ENCODE measurements at regions not wholly inside any gene's neighbourhood (a gene's known extent, or its start where the extent isn't known, plus 50 kb on each side); places are given as distances from the start of the nearest gene placed in this dataset.

DNA sequence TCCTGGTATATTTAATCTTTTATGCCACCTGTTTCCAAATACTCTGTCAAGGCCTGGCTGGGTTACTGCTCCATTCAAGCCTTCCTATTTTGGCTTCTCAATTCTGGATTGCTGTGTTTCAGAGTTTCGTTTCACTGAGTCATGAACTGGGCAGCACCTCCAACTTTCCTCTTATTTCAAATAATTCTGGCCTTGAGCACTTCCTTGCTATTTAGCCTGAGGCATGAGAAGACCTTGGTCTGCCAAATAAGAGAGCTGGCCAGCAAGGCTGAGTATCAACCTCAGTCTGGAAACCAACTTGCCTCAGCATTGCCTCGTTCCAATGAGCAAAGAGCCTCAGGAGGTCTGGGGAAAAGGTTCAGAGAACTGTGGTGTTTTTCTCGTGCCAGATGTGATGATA, 66.6 kb downstream of the TNFAIP3 start:
- Histone ChIP-seq H3K9me2 (ENCODE audit: insufficient read depth, low read length) (no peaks in the 10 kb centered on the region), H3K36me3 (ENCODE audit: insufficient read depth, low read length) (no peaks in the 10 kb centered on the region), H3K27ac (ENCODE audit: low read length) (no peak overlapping the region), H3K79me2 (replicated peaks; ENCODE audit: insufficient read depth, low read length) (no peaks in the 10 kb centered on the region), H3K27me3 (ENCODE audit: insufficient read depth, low read depth, low read length) (no peaks in the 10 kb centered on the region), H3K4me2 (ENCODE audit: low read length) (no peak overlapping the region), H3F3A (ENCODE audit: insufficient read depth, low read length, poor library complexity, severe bottlenecking) (no peaks in the 10 kb centered on the region), H3K4me3 (ENCODE audit: low read length) (no peak overlapping the region), H4K20me1 (ENCODE audit: insufficient read depth) (no peaks in the 10 kb centered on the region), H3K9me3 (ENCODE audit: low read length) (no peaks in the 10 kb centered on the region), H2AFZ (ENCODE audit: low read depth, low read length) (no peak overlapping the region), H3K9ac (ENCODE audit: low read length) (no peak overlapping the region)
- TF ChIP-seq POLR2AphosphoS5 (IDR thresholded peaks at IDR 0.05) (no peak), EZH2 (IDR thresholded peaks at IDR 0.05; ENCODE audit: borderline replicate concordance, insufficient read depth, low read length, poor library complexity, severe bottlenecking) (no peak), RAD21 (conservative IDR thresholded peaks at IDR 0.05) (no peak), SMC3 (conservative IDR thresholded peaks at IDR 0.05; ENCODE audit: poor library complexity) (no peak), MXI1 (conservative IDR thresholded peaks at IDR 0.05; ENCODE audit: poor library complexity, severe bottlenecking) (no peak), TAF1 (IDR thresholded peaks at IDR 0.05; ENCODE audit: low read depth) (no peak), EP300 (conservative IDR thresholded peaks at IDR 0.05; ENCODE audit: poor library complexity, severe bottlenecking) (no peak)
- TF ChIP-seq, protein P1, sequence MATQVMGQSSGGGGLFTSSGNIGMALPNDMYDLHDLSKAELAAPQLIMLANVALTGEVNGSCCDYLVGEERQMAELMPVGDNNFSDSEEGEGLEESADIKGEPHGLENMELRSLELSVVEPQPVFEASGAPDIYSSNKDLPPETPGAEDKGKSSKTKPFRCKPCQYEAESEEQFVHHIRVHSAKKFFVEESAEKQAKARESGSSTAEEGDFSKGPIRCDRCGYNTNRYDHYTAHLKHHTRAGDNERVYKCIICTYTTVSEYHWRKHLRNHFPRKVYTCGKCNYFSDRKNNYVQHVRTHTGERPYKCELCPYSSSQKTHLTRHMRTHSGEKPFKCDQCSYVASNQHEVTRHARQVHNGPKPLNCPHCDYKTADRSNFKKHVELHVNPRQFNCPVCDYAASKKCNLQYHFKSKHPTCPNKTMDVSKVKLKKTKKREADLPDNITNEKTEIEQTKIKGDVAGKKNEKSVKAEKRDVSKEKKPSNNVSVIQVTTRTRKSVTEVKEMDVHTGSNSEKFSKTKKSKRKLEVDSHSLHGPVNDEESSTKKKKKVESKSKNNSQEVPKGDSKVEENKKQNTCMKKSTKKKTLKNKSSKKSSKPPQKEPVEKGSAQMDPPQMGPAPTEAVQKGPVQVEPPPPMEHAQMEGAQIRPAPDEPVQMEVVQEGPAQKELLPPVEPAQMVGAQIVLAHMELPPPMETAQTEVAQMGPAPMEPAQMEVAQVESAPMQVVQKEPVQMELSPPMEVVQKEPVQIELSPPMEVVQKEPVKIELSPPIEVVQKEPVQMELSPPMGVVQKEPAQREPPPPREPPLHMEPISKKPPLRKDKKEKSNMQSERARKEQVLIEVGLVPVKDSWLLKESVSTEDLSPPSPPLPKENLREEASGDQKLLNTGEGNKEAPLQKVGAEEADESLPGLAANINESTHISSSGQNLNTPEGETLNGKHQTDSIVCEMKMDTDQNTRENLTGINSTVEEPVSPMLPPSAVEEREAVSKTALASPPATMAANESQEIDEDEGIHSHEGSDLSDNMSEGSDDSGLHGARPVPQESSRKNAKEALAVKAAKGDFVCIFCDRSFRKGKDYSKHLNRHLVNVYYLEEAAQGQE (IDR thresholded peaks at IDR 0.05; ENCODE audit: borderline replicate concordance): no peak
- TF ChIP-seq, protein P2, sequence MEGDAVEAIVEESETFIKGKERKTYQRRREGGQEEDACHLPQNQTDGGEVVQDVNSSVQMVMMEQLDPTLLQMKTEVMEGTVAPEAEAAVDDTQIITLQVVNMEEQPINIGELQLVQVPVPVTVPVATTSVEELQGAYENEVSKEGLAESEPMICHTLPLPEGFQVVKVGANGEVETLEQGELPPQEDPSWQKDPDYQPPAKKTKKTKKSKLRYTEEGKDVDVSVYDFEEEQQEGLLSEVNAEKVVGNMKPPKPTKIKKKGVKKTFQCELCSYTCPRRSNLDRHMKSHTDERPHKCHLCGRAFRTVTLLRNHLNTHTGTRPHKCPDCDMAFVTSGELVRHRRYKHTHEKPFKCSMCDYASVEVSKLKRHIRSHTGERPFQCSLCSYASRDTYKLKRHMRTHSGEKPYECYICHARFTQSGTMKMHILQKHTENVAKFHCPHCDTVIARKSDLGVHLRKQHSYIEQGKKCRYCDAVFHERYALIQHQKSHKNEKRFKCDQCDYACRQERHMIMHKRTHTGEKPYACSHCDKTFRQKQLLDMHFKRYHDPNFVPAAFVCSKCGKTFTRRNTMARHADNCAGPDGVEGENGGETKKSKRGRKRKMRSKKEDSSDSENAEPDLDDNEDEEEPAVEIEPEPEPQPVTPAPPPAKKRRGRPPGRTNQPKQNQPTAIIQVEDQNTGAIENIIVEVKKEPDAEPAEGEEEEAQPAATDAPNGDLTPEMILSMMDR (IDR thresholded peaks at IDR 0.05; ENCODE audit: poor library complexity, severe bottlenecking): no peak

DNA sequence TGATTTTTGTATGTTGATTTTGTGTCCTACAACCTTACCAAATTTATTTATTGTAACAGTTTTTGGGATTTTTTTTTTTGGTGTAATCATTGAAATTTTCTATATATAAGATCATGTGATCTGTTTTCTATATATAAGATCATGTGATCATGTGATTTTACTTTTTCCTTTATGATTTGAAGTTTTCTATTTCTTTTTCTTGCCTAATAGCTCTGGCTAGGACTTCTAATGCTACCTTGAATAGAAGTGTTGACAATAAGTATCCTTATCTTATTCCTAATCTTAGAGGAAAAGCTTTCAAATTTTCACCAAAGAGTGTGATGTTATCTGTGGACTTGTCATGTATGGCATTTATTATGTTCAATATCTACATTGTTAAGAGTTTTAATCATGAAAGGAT, 69.7 kb downstream of the TNFAIP3 start:
- Histone ChIP-seq H3K79me2 (replicated peaks; ENCODE audit: insufficient read depth, low read length) (no peaks in the 10 kb centered on the region), H3K4me3 (ENCODE audit: low read length) (no peak overlapping the region), H2AFZ (ENCODE audit: low read depth, low read length) (no peak overlapping the region)

More for the DNA sequence above, 69.7 kb downstream of the TNFAIP3 start:
- H3K4me2 ChIP-seq (ENCODE audit: low read length): no peak overlapping the region
- TF ChIP-seq POLR2AphosphoS5 (IDR thresholded peaks at IDR 0.05) (no peak), RAD21 (conservative IDR thresholded peaks at IDR 0.05) (no peak), TAF1 (IDR thresholded peaks at IDR 0.05; ENCODE audit: low read depth) (no peak), MXI1 (conservative IDR thresholded peaks at IDR 0.05; ENCODE audit: poor library complexity, severe bottlenecking) (no peak), SMC3 (conservative IDR thresholded peaks at IDR 0.05; ENCODE audit: poor library complexity) (no peak), EP300 (conservative IDR thresholded peaks at IDR 0.05; ENCODE audit: poor library complexity, severe bottlenecking) (no peak), EZH2 (IDR thresholded peaks at IDR 0.05; ENCODE audit: borderline replicate concordance, insufficient read depth, low read length, poor library complexity, severe bottlenecking) (no peak)
- TF ChIP-seq, protein P1 (IDR thresholded peaks at IDR 0.05; ENCODE audit: borderline replicate concordance): no peak
- TF ChIP-seq, protein P2 (IDR thresholded peaks at IDR 0.05; ENCODE audit: poor library complexity, severe bottlenecking): no peak
- no peaks in the 10 kb centered on the region for H3K9me3 ChIP-seq (ENCODE audit: low read length)
- no peaks in the 10 kb centered on the region for H4K20me1 ChIP-seq (ENCODE audit: insufficient read depth)
- no peaks in the 10 kb centered on the region for H3K9me2 ChIP-seq (ENCODE audit: insufficient read depth, low read length)
- H3F3A ChIP-seq (ENCODE audit: insufficient read depth, low read length, poor library complexity, severe bottlenecking): no peaks in the 10 kb centered on the region
- H3K27me3 ChIP-seq (ENCODE audit: insufficient read depth, low read depth, low read length): no peaks in the 10 kb centered on the region
- H3K27ac ChIP-seq (ENCODE audit: low read length): no peak overlapping the region
- H3K9ac ChIP-seq (ENCODE audit: low read length): no peak overlapping the region
- no peaks in the 10 kb centered on the region for H3K36me3 ChIP-seq (ENCODE audit: insufficient read depth, low read length)

Measured in neural cell (in vitro differentiated cells).